Ureter (tissue), 1 donor: ENCODE measurements at regions not wholly inside any gene's neighbourhood (a gene's known extent, or its start where the extent isn't known, plus 50 kb on each side); places are given as distances from the start of the nearest gene placed in this dataset.

ENCODE experiments used
- DNase-seq: peaks from one replicate; pipeline ENCODE4 v3.0.0-alpha.2; 2020; ENCODE audit warnings: low spot score
- donor health status: DM: yes; HTN: yes; CAD: no.

- peak; percentile 15 for DNase-seq
These were observed 613.8 kb downstream of the BRD1 start for GRCh38 chr22:49213731-49214352.

GRCh38 chr22:49212466-49212865 lies 615.2 kb downstream of the BRD1 start:
- peak; percentile 20 for DNase-seq

GRCh38 chr22:49212002-49212401 lies 615.7 kb downstream of the BRD1 start:
- DNase-seq = peak; percentile 18

- peak; percentile 10 for DNase-seq
These were observed 616.5 kb downstream of the BRD1 start for GRCh38 chr22:49211176-49211575.

GRCh38 chr22:49210606-49211005 lies 617.1 kb downstream of the BRD1 start:
- peak; percentile 35 for DNase-seq

GRCh38 chr22:49209452-49210195 lies 618.0 kb downstream of the BRD1 start:
- peak; percentile 17 for DNase-seq

GRCh38 chr22:49208768-49209252 lies 618.9 kb downstream of the BRD1 start:
- peak; percentile 26 for DNase-seq

- peak; percentile 28 for DNase-seq
These were observed 619.7 kb downstream of the BRD1 start for GRCh38 chr22:49208004-49208402.

- peak; percentile 22 for DNase-seq
These were observed 620.4 kb downstream of the BRD1 start for GRCh38 chr22:49207008-49208003.

GRCh38 chr22:49206281-49206680 lies 621.4 kb downstream of the BRD1 start:
- DNase-seq = peak; percentile 14

- peak; percentile 15 for DNase-seq
These were observed 622.2 kb downstream of the BRD1 start for GRCh38 chr22:49205483-49205800.

- peak; percentile 12 for DNase-seq
These were observed 622.8 kb downstream of the BRD1 start for GRCh38 chr22:49204599-49205482.

- peak; percentile 37 for DNase-seq
These were observed 623.6 kb downstream of the BRD1 start for GRCh38 chr22:49203859-49204598.

- peak; percentile 31 for DNase-seq
These were observed 624.4 kb downstream of the BRD1 start for GRCh38 chr22:49203091-49203858.

- DNase-seq = peak; percentile 15
These were observed 625.4 kb downstream of the BRD1 start for GRCh38 chr22:49202226-49202625.

GRCh38 chr22:49201046-49201970 lies 626.4 kb downstream of the BRD1 start:
- DNase-seq = peak; percentile 34

GRCh38 chr22:49199224-49199623 lies 628.4 kb downstream of the BRD1 start:
- no peak for DNase-seq

- DNase-seq = no peak
These were observed 629.0 kb downstream of the BRD1 start for GRCh38 chr22:49198705-49199084.
